ENCODE measurements at regions not wholly inside any gene's neighbourhood (a gene's known extent, or its start where the extent isn't known, plus 50 kb on each side); places are given as distances from the start of the nearest gene placed in this dataset.

DNA sequence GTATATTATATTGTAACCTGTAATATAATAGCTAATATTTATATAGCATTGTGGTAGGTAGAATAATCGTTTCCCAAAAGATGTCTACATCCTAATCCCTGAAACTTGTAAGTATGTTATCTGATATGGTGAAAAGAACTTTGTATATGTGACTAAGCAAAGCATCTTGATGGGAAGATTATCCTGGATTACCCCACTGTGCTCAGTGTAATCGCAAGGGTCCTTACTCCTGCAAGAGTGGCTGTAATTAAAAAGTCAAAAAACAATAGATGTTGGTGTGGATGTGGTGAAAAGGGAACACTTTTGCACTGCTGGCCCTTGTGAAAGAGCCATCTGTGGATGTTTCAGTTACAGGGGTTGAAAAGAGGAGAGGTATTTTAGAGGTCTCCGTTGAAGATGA is 95.2 kb downstream of the EDN1 start:
- TF ChIP-seq EP300 (IDR thresholded peaks at IDR 0.05) (no peak), POLR2A (IDR thresholded peaks at IDR 0.05) (no peak)
- TF ChIP-seq, protein P1, sequence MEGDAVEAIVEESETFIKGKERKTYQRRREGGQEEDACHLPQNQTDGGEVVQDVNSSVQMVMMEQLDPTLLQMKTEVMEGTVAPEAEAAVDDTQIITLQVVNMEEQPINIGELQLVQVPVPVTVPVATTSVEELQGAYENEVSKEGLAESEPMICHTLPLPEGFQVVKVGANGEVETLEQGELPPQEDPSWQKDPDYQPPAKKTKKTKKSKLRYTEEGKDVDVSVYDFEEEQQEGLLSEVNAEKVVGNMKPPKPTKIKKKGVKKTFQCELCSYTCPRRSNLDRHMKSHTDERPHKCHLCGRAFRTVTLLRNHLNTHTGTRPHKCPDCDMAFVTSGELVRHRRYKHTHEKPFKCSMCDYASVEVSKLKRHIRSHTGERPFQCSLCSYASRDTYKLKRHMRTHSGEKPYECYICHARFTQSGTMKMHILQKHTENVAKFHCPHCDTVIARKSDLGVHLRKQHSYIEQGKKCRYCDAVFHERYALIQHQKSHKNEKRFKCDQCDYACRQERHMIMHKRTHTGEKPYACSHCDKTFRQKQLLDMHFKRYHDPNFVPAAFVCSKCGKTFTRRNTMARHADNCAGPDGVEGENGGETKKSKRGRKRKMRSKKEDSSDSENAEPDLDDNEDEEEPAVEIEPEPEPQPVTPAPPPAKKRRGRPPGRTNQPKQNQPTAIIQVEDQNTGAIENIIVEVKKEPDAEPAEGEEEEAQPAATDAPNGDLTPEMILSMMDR (IDR thresholded peaks at IDR 0.05), result no peak

Measured in suprapubic skin (tissue), 3 donors.